ENCODE measurements at regions not wholly inside any gene's neighbourhood (a gene's known extent, or its start where the extent isn't known, plus 50 kb on each side); places are given as distances from the start of the nearest gene placed in this dataset.
"Not testable (repeated sequence)": the region's sequence is repeated elsewhere in the genome, so short reads cannot be mapped to it uniquely, and the experiment has no call there.

GRCh38 chr14:71555654-71556559 lies 376.3 kb upstream of the RGS6 start:
- Histone ChIP-seq H3K4me2 (peak overlapping the region; percentile 60), H3K9ac (no peak overlapping the region), H3K4me1 (ENCODE audit: low read depth, poor library complexity, severe bottlenecking) (peaks cover 44% of the 10 kb centered on the region), H3K36me3 (ENCODE audit: insufficient read depth) (no peaks in the 10 kb centered on the region), H3K4me3 (IDR thresholded peaks at IDR 0.05; ENCODE audit: insufficient read depth, low read depth, low read length) (no peak overlapping the region), H3K79me2 (ENCODE audit: insufficient read depth, low read depth) (no peaks in the 10 kb centered on the region), H2AFZ (ENCODE audit: low read depth) (no peak overlapping the region), H3K27me3 (ENCODE audit: insufficient read depth, low read depth) (no peaks in the 10 kb centered on the region), H4K20me1 (ENCODE audit: insufficient read depth) (no peaks in the 10 kb centered on the region), H3K27ac (no peak overlapping the region; the same call in 1 of the 2 replicates)
- no peak for TF ChIP-seq CTCF (conservative IDR thresholded peaks at IDR 0.05; ENCODE audit: low read depth, low read length)

- no peaks in the 10 kb centered on the region for H3K79me2 ChIP-seq (ENCODE audit: insufficient read depth, low read depth)
- H3K27me3 ChIP-seq (ENCODE audit: insufficient read depth, low read depth), result no peaks in the 10 kb centered on the region
- no peak overlapping the region for H3K4me3 ChIP-seq (IDR thresholded peaks at IDR 0.05; ENCODE audit: insufficient read depth, low read depth, low read length)
- no peaks in the 10 kb centered on the region for H4K20me1 ChIP-seq (ENCODE audit: insufficient read depth)
- H2AFZ ChIP-seq (ENCODE audit: low read depth), result no peak overlapping the region
- H3K4me2 ChIP-seq, result peak overlapping the region; percentile 60; the same call in 1 of the 2 replicates
- H3K4me1 ChIP-seq (ENCODE audit: low read depth, poor library complexity, severe bottlenecking), result peaks cover 44% of the 10 kb centered on the region
- H3K9ac ChIP-seq, result no peak overlapping the region
- H3K27ac ChIP-seq, result no peak overlapping the region
- no peaks in the 10 kb centered on the region for H3K36me3 ChIP-seq (ENCODE audit: insufficient read depth)
- no peak for TF ChIP-seq CTCF (conservative IDR thresholded peaks at IDR 0.05; ENCODE audit: low read depth, low read length)
Observed at GRCh38 chr14:71556730-71557129, 375.5 kb upstream of the RGS6 start.

GRCh38 chr14:71557351-71557750 lies 374.9 kb upstream of the RGS6 start:
- H2AFZ ChIP-seq (ENCODE audit: low read depth), result no peak overlapping the region
- no peaks in the 10 kb centered on the region for H3K27me3 ChIP-seq (ENCODE audit: insufficient read depth, low read depth)
- peaks cover 44% of the 10 kb centered on the region for H3K4me1 ChIP-seq (ENCODE audit: low read depth, poor library complexity, severe bottlenecking)
- H3K79me2 ChIP-seq (ENCODE audit: insufficient read depth, low read depth), result no peaks in the 10 kb centered on the region
- H3K27ac ChIP-seq, result no peak overlapping the region
- H3K4me2 ChIP-seq, result no peak overlapping the region
- H4K20me1 ChIP-seq (ENCODE audit: insufficient read depth), result no peaks in the 10 kb centered on the region
- H3K4me3 ChIP-seq (IDR thresholded peaks at IDR 0.05; ENCODE audit: insufficient read depth, low read depth, low read length), result no peak overlapping the region
- no peak overlapping the region for H3K9ac ChIP-seq
- no peaks in the 10 kb centered on the region for H3K36me3 ChIP-seq (ENCODE audit: insufficient read depth)
- no peak for TF ChIP-seq CTCF (conservative IDR thresholded peaks at IDR 0.05; ENCODE audit: low read depth, low read length)

DNA sequence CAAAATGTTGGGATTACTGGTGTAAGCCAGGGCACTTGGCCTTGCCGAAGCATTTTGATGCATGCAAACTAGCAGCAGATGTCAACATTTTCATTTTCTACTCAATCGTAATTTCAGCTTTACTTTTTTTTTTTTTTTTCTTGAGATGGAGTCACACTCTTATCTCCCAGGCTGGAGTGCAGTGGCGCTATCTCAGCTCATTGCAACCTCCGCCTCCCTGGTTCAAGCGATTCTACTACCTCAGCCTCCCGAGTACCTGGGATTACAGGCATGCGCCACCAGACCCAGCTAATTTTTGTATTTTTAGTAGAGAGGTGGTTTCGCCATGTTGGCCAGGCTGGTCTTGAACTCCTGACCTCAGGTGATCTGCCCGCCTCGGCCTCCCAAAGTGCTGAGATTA lies 373.3 kb upstream of the RGS6 start:
- H4K20me1 ChIP-seq (ENCODE audit: insufficient read depth); H3K27ac ChIP-seq; H3K9ac ChIP-seq; H3K36me3 ChIP-seq (ENCODE audit: insufficient read depth); H3K4me3 ChIP-seq (IDR thresholded peaks at IDR 0.05; ENCODE audit: insufficient read depth, low read depth, low read length); H3K27me3 ChIP-seq (ENCODE audit: insufficient read depth, low read depth); H2AFZ ChIP-seq (ENCODE audit: low read depth); H3K79me2 ChIP-seq (ENCODE audit: insufficient read depth, low read depth); H3K4me2 ChIP-seq: not testable (repeated sequence)
- peaks cover 32% of the 10 kb centered on the region for H3K4me1 ChIP-seq (ENCODE audit: low read depth, poor library complexity, severe bottlenecking)

GRCh38 chr14:71560751-71561150 lies 371.5 kb upstream of the RGS6 start:
- no peak overlapping the region for H3K4me2 ChIP-seq
- H2AFZ ChIP-seq (ENCODE audit: low read depth), result no peak overlapping the region
- H3K27me3 ChIP-seq (ENCODE audit: insufficient read depth, low read depth), result no peaks in the 10 kb centered on the region
- H3K4me1 ChIP-seq (ENCODE audit: low read depth, poor library complexity, severe bottlenecking), result peaks cover 25% of the 10 kb centered on the region
- no peak overlapping the region for H3K27ac ChIP-seq
- H3K4me3 ChIP-seq (IDR thresholded peaks at IDR 0.05; ENCODE audit: insufficient read depth, low read depth, low read length), result no peak overlapping the region
- no peaks in the 10 kb centered on the region for H4K20me1 ChIP-seq (ENCODE audit: insufficient read depth)
- no peak overlapping the region for H3K9ac ChIP-seq
- TF ChIP-seq CTCF (conservative IDR thresholded peaks at IDR 0.05; ENCODE audit: low read depth, low read length), result no peak
- no peaks in the 10 kb centered on the region for H3K79me2 ChIP-seq (ENCODE audit: insufficient read depth, low read depth)
- H3K36me3 ChIP-seq (ENCODE audit: insufficient read depth), result no peaks in the 10 kb centered on the region; the same call in 1 of the 2 replicates
